Activated CD8-positive, alpha-beta T cell treated with anti-CD3 and anti-CD28 coated beads for 36 hours (primary cell): ENCODE measurements at regions not wholly inside any gene's neighbourhood (a gene's known extent, or its start where the extent isn't known, plus 50 kb on each side); places are given as distances from the start of the nearest gene placed in this dataset.

ENCODE experiments used
- ATAC-seq: fragments of 200-7000 bp; cut with Tn5 transposase; one replicate; pipeline ENCODE4 v1.10.0; 2021; ENCODE audit warnings: mild to moderate bottlenecking, moderate library complexity
- CTCF ChIA-PET: fragments of 350-600 bp; sonication (Branson Sonifier 250); formaldehyde crosslinking; loops from one replicate; lab custom pipeline; 2021; ENCODE audit warnings: antibody characterized with exemption; lab: Charles Lee
- POLR2A ChIA-PET: fragments of 350-600 bp; sonication (Branson Sonifier 250); formaldehyde crosslinking; loops from one replicate; lab custom pipeline; 2021; ENCODE audit warnings: antibody characterized with exemption; lab: Charles Lee
- DNase-seq: peaks from one replicate; pipeline ENCODE4 v3.0.0-alpha.2; 2020
- H3K27ac Mint-ChIP-seq: one replicate; pipeline ENCODE4 v1.8.0; 2021; ENCODE audit warnings: mild to moderate bottlenecking, mixed read lengths
- H3K27me3 Mint-ChIP-seq: one replicate; pipeline ENCODE4 v1.8.0; 2021; ENCODE audit warnings: mixed read lengths
- H3K36me3 Mint-ChIP-seq: one replicate; pipeline ENCODE4 v1.8.0; 2021; ENCODE audit warnings: low read depth, mixed read lengths
- H3K4me1 Mint-ChIP-seq: one replicate; pipeline ENCODE4 v1.8.0; 2021; ENCODE audit warnings: low read depth, mixed read lengths
- H3K4me3 Mint-ChIP-seq: one replicate; pipeline ENCODE4 v1.8.0; 2021; ENCODE audit warnings: mild to moderate bottlenecking, moderate library complexity, mixed read lengths
- H3K9me3 Mint-ChIP-seq: one replicate; pipeline ENCODE4 v1.8.0; 2021; ENCODE audit warnings: mixed read lengths
- intact Hi-C: fragments of 100-400 bp; cut with micrococcal nuclease; formaldehyde crosslinking; loops from one replicate; pipeline ENCODE4 v1.10.0; 2022
- TF ChIP-seq, protein P1 (sequence below): fragments of 200-600 bp; IDR thresholded peaks from one replicate; pipeline ENCODE4 v1.8.0; 2022; ENCODE audit warnings: antibody characterized with exemption, mild to moderate bottlenecking

DNA sequence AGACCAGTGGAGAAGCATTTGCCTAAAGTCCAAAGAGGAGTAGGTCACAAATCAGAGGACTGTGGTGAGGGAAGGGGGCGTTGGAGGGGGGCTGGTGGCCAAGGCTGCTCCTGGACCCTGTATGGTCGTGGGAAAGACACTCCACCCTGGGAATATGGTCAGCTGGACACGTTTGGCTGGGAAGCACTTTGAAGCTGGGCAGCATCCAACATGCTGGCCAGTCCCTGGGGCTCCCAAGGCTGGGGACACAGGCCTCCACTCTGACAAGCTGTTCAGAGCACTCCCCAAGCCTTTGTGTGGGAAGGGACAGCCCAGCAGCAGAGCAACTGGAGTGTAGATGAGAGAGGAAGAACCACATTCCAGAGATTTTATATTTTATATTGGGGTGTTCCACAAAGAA is 203.2 kb downstream of the ANKRD60 start:
- Mint-ChIP-seq H3K27ac (no peak overlapping the region), H3K4me3 (no peak overlapping the region), H3K9me3 (no peaks in the 10 kb centered on the region), H3K27me3 (peaks cover 13% of the 10 kb centered on the region), H3K4me1 (no peaks in the 10 kb centered on the region), H3K36me3 (no peaks in the 10 kb centered on the region)
- DNase-seq (no peak), ATAC-seq (no peak)
- POLR2A ChIA-PET: interaction anchor here (1.0 kb wide), 1 partner anchor 10 kb away, joined by 5 read pairs; no protein-coding TSS in a partner anchor
- intact Hi-C loops: no loop called here
- CTCF ChIA-PET: no interaction called here
- TF ChIP-seq, protein P1, sequence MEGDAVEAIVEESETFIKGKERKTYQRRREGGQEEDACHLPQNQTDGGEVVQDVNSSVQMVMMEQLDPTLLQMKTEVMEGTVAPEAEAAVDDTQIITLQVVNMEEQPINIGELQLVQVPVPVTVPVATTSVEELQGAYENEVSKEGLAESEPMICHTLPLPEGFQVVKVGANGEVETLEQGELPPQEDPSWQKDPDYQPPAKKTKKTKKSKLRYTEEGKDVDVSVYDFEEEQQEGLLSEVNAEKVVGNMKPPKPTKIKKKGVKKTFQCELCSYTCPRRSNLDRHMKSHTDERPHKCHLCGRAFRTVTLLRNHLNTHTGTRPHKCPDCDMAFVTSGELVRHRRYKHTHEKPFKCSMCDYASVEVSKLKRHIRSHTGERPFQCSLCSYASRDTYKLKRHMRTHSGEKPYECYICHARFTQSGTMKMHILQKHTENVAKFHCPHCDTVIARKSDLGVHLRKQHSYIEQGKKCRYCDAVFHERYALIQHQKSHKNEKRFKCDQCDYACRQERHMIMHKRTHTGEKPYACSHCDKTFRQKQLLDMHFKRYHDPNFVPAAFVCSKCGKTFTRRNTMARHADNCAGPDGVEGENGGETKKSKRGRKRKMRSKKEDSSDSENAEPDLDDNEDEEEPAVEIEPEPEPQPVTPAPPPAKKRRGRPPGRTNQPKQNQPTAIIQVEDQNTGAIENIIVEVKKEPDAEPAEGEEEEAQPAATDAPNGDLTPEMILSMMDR: no peak

DNA sequence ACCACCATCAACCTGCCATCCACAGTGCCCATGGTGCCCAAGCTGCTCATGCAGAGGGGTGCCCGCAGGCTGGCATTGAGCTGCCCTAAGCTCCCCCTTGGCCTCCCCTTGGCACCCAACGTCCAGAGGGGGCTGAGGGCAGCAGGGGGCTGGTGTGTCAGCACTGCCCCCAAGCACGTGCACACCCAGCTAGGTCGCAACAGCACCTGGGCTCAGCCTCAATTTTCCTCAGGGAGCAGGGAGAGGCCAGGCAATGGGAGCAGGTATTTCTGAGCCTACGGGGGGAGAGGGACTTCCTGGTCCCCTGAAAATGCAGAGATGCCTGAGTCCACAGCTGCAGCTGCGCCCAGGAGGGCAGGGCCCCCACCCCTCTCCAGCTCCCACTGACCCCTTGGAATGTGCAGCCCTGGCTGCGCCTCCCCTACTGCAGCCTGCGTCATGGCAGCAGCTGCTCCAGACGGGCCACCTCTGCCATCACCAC is 204.2 kb downstream of the ANKRD60 start:
- ChIA-PET POLR2A (no interaction called here), CTCF (no interaction called here)
- Mint-ChIP-seq H3K9me3 (no peaks in the 10 kb centered on the region), H3K4me1 (no peaks in the 10 kb centered on the region), H3K27me3 (peaks cover 15% of the 10 kb centered on the region), H3K4me3 (no peak overlapping the region), H3K27ac (no peak overlapping the region), H3K36me3 (no peaks in the 10 kb centered on the region)
- intact Hi-C loops: no loop called here
- DNase-seq (no peak), ATAC-seq (no peak)
- TF ChIP-seq, protein P1: no peak

DNA sequence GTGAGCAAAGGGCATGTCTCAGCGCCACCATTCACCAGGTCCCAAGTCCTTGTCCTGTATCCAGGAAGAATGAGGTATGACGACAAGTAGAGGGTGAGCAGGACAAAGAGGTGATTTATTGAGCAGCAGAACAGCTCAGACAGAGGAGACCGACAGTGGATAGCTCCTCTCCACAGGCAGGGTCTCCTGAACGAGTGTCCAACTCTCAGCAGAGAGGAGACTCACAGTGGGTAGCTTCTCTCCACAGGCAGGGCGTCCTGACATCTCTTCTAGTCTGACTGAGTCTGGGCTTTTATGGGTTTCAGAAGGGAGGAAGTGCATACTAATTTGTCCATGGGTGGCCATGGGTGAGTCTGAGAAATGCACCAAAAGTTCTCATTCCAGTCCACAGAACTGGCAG is 204.7 kb downstream of the ANKRD60 start:
- POLR2A ChIA-PET: no interaction called here
- Mint-ChIP-seq H3K4me1 (no peaks in the 10 kb centered on the region), H3K27ac (no peak overlapping the region), H3K4me3 (no peak overlapping the region), H3K27me3 (peaks cover 12% of the 10 kb centered on the region), H3K36me3 (no peaks in the 10 kb centered on the region), H3K9me3 (no peaks in the 10 kb centered on the region)
- TF ChIP-seq, protein P1: no peak
- CTCF ChIA-PET: no interaction called here
- DNase-seq (no peak), ATAC-seq (no peak)
- intact Hi-C loops: no loop called here

DNA sequence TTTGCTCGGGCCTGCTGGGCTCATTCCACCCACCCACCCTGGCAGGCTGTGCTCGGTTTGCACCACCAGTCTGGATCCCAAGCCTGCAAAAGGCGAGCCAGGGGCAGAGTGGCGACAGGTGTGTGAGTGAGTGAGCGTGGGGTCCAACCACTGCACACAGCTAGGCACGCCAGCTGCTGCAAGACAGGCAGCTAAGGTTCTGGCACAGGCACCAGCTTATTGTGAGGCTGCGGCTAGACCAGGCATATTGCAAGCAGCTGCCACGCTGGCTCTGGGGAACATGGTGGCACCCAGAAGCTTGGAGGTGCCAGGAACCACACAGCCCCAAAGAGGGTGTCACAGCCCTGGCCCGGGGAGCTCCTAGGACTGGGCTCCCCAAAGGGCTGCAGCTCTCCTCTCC is 205.1 kb downstream of the ANKRD60 start:
- TF ChIP-seq, protein P1: no peak
- CTCF ChIA-PET: no interaction called here
- Mint-ChIP-seq H3K9me3 (no peaks in the 10 kb centered on the region), H3K4me3 (no peak overlapping the region), H3K27ac (no peak overlapping the region), H3K4me1 (no peaks in the 10 kb centered on the region), H3K36me3 (no peaks in the 10 kb centered on the region), H3K27me3 (peaks cover 9% of the 10 kb centered on the region)
- intact Hi-C loops: no loop called here
- DNase-seq (no peak), ATAC-seq (no peak)
- POLR2A ChIA-PET: no interaction called here

DNA sequence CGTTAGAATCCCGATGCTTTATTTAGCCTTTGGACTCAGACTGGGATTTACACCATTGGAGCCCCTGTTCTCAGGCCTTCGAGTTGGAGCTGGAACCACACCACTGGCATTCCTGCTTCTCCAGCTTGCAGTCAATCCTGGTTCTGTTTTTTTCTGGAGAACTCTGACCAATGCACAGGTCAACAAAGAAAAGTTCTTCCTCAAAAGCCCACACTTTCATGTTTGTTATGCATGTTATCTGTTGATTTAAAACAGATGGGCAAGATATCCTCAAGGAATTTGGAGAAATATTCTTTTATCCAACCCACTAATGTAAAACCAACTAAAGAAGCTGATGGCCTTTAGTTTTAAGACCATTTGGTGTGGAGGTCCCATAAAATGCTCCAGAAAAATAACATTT is 205.7 kb downstream of the ANKRD60 start:
- ChIA-PET POLR2A (no interaction called here), CTCF (no interaction called here)
- intact Hi-C loops: no loop called here
- no peak for DNase-seq
- H3K4me3 Mint-ChIP-seq: no peak overlapping the region
- no peak overlapping the region for H3K27ac Mint-ChIP-seq
- H3K36me3 Mint-ChIP-seq: no peaks in the 10 kb centered on the region
- ATAC-seq: no peak
- peaks cover 7% of the 10 kb centered on the region for H3K27me3 Mint-ChIP-seq
- TF ChIP-seq, protein P1: no peak
- peaks cover 5% of the 10 kb centered on the region for H3K4me1 Mint-ChIP-seq
- H3K9me3 Mint-ChIP-seq: no peaks in the 10 kb centered on the region
